ENCODE measurements at regions not wholly inside any gene's neighbourhood (a gene's known extent, or its start where the extent isn't known, plus 50 kb on each side); places are given as distances from the start of the nearest gene placed in this dataset.
"Not testable (repeated sequence)": the region's sequence is repeated elsewhere in the genome, so short reads cannot be mapped to it uniquely, and the experiment has no call there.

GRCh38 chr4:115201042-115201330 lies 87.6 kb upstream of the NDST4 start:
- TF ChIP-seq EZH2phosphoT487 (IDR thresholded peaks at IDR 0.05; ENCODE audit: borderline replicate concordance) (no peak), CTCF (conservative IDR thresholded peaks at IDR 0.05; ENCODE audit: low read length) (no peak)
- no peaks in the 10 kb centered on the region for H3K79me2 ChIP-seq (ENCODE audit: insufficient read depth, low read length)
- H3K4me3 ChIP-seq (ENCODE audit: low read length, poor library complexity, severe bottlenecking), result no peak overlapping the region
- no peaks in the 10 kb centered on the region for H3K9me2 ChIP-seq (replicated peaks; ENCODE audit: low read depth, low read length)
- H3K4me2 ChIP-seq (ENCODE audit: low read depth, low read length, poor library complexity, severe bottlenecking), result no peak overlapping the region
- H3K9ac ChIP-seq (ENCODE audit: low read depth, low read length, poor library complexity, severe bottlenecking), result no peak overlapping the region
- H3K9me3 ChIP-seq (ENCODE audit: insufficient read depth, low read depth, low read length), result no peaks in the 10 kb centered on the region
- no peaks in the 10 kb centered on the region for H3F3A ChIP-seq (ENCODE audit: low read depth)
- no peaks in the 10 kb centered on the region for H3K27me3 ChIP-seq (ENCODE audit: insufficient read depth, low read length, poor library complexity, severe bottlenecking)
- no peaks in the 10 kb centered on the region for H3K36me3 ChIP-seq (ENCODE audit: insufficient read depth, low read length)
- no peaks in the 10 kb centered on the region for H4K20me1 ChIP-seq (ENCODE audit: insufficient read depth, low read length, poor library complexity, severe bottlenecking)
- no peaks in the 10 kb centered on the region for H3K4me1 ChIP-seq (ENCODE audit: insufficient read depth, low read length, poor library complexity, severe bottlenecking)
- no peak overlapping the region for H2AFZ ChIP-seq (ENCODE audit: low read length)

- not testable (repeated sequence) for H2AFZ ChIP-seq (ENCODE audit: low read length); H3F3A ChIP-seq (ENCODE audit: low read depth); H3K27me3 ChIP-seq (ENCODE audit: insufficient read depth, low read length, poor library complexity, severe bottlenecking); H3K4me3 ChIP-seq (ENCODE audit: low read length, poor library complexity, severe bottlenecking); H3K79me2 ChIP-seq (ENCODE audit: insufficient read depth, low read length); H3K36me3 ChIP-seq (ENCODE audit: insufficient read depth, low read length); H3K9me3 ChIP-seq (ENCODE audit: insufficient read depth, low read depth, low read length); H3K9ac ChIP-seq (ENCODE audit: low read depth, low read length, poor library complexity, severe bottlenecking); H3K4me2 ChIP-seq (ENCODE audit: low read depth, low read length, poor library complexity, severe bottlenecking); H3K9me2 ChIP-seq (replicated peaks; ENCODE audit: low read depth, low read length); H3K4me1 ChIP-seq (ENCODE audit: insufficient read depth, low read length, poor library complexity, severe bottlenecking); H4K20me1 ChIP-seq (ENCODE audit: insufficient read depth, low read length, poor library complexity, severe bottlenecking)
These were observed 87.0 kb upstream of the NDST4 start for GRCh38 chr4:115200201-115201041.

GRCh38 chr4:115194612-115195011 lies 81.2 kb upstream of the NDST4 start:
- not testable (repeated sequence) for H2AFZ ChIP-seq (ENCODE audit: low read length); H3K36me3 ChIP-seq (ENCODE audit: insufficient read depth, low read length); H3K9me2 ChIP-seq (replicated peaks; ENCODE audit: low read depth, low read length); H3F3A ChIP-seq (ENCODE audit: low read depth); H3K27me3 ChIP-seq (ENCODE audit: insufficient read depth, low read length, poor library complexity, severe bottlenecking); H3K4me1 ChIP-seq (ENCODE audit: insufficient read depth, low read length, poor library complexity, severe bottlenecking); H3K79me2 ChIP-seq (ENCODE audit: insufficient read depth, low read length); H3K9ac ChIP-seq (ENCODE audit: low read depth, low read length, poor library complexity, severe bottlenecking); H3K4me3 ChIP-seq (ENCODE audit: low read length, poor library complexity, severe bottlenecking); H3K9me3 ChIP-seq (ENCODE audit: insufficient read depth, low read depth, low read length); H4K20me1 ChIP-seq (ENCODE audit: insufficient read depth, low read length, poor library complexity, severe bottlenecking); H3K4me2 ChIP-seq (ENCODE audit: low read depth, low read length, poor library complexity, severe bottlenecking)

- Histone ChIP-seq H3F3A (ENCODE audit: low read depth) (no peaks in the 10 kb centered on the region), H3K4me1 (ENCODE audit: insufficient read depth, low read length, poor library complexity, severe bottlenecking) (no peaks in the 10 kb centered on the region), H3K4me3 (ENCODE audit: low read length, poor library complexity, severe bottlenecking) (no peak overlapping the region), H4K20me1 (ENCODE audit: insufficient read depth, low read length, poor library complexity, severe bottlenecking) (no peaks in the 10 kb centered on the region), H3K4me2 (ENCODE audit: low read depth, low read length, poor library complexity, severe bottlenecking) (no peak overlapping the region), H2AFZ (ENCODE audit: low read length) (no peak overlapping the region), H3K9me2 (replicated peaks; ENCODE audit: low read depth, low read length) (no peaks in the 10 kb centered on the region), H3K9ac (ENCODE audit: low read depth, low read length, poor library complexity, severe bottlenecking) (no peak overlapping the region), H3K9me3 (ENCODE audit: insufficient read depth, low read depth, low read length) (no peaks in the 10 kb centered on the region), H3K36me3 (ENCODE audit: insufficient read depth, low read length) (no peaks in the 10 kb centered on the region), H3K27me3 (ENCODE audit: insufficient read depth, low read length, poor library complexity, severe bottlenecking) (no peaks in the 10 kb centered on the region), H3K79me2 (ENCODE audit: insufficient read depth, low read length) (no peaks in the 10 kb centered on the region)
- no peak for TF ChIP-seq CTCF (conservative IDR thresholded peaks at IDR 0.05; ENCODE audit: low read length)
- no peak for TF ChIP-seq EZH2phosphoT487 (IDR thresholded peaks at IDR 0.05; ENCODE audit: borderline replicate concordance)
These were observed 77.1 kb upstream of the NDST4 start for GRCh38 chr4:115190529-115190928.
